ENCODE measurements at regions not wholly inside any gene's neighbourhood (a gene's known extent, or its start where the extent isn't known, plus 50 kb on each side); places are given as distances from the start of the nearest gene placed in this dataset.

- no peak for TF ChIP-seq EGR1 (IDR thresholded peaks at IDR 0.05; ENCODE audit: borderline replicate concordance, low read depth, low read length)
- no peak for TF ChIP-seq BCL11A (IDR thresholded peaks at IDR 0.05; ENCODE audit: low read depth in 2 of 2, low read length in 2 of 2)
- TF ChIP-seq SIN3A (conservative IDR thresholded peaks at IDR 0.05 in 1 of 2, IDR thresholded peaks at IDR 0.05 in 1 of 2; ENCODE audit: low read depth in 1 of 2, low read length in 2 of 2) = no peak
- TF ChIP-seq RFX5 (IDR thresholded peaks at IDR 0.05; ENCODE audit: borderline replicate concordance, low read depth, low read length) = no peak
- TF ChIP-seq RXRA (IDR thresholded peaks at IDR 0.05; ENCODE audit: insufficient read depth, low read depth, low read length) = no peak
- no peak for TF ChIP-seq TBP (IDR thresholded peaks at IDR 0.05; ENCODE audit: low read depth, low read length)
- no peak for TF ChIP-seq GTF2F1 (IDR thresholded peaks at IDR 0.05; ENCODE audit: borderline replicate concordance, low read depth, low read length)
- TF ChIP-seq POLR2AphosphoS5 (IDR thresholded peaks at IDR 0.05; ENCODE audit: low read depth, low read length) = no peak
- TF ChIP-seq POLR2A (IDR thresholded peaks at IDR 0.05; ENCODE audit: control extremely low read depth in 1 of 2, low read depth in 2 of 2, low read length in 2 of 2) = no peak
- TF ChIP-seq TAF1 (IDR thresholded peaks at IDR 0.05; ENCODE audit: low read depth, low read length) = no peak
- no peak for TF ChIP-seq EZH2 (IDR thresholded peaks at IDR 0.05; ENCODE audit: low read depth, low read length, severe bottlenecking)
- no peak for TF ChIP-seq HDAC6 (IDR thresholded peaks at IDR 0.05; ENCODE audit: low read depth, low read length)
- no peak for TF ChIP-seq E2F6 (IDR thresholded peaks at IDR 0.05)
- TF ChIP-seq JUN (IDR thresholded peaks at IDR 0.05; ENCODE audit: low read depth, low read length) = no peak
- H4K5ac ChIP-seq (ENCODE audit: insufficient read length, low read depth, low read length) = no peak overlapping the region
- no peak for FAIRE-seq
- no peak overlapping the region for H3K4me2 ChIP-seq (ENCODE audit: insufficient read depth in 1 of 2, low read depth in 2 of 2, low read length in 2 of 2)
- no peak overlapping the region for H3K56ac ChIP-seq (replicated peaks; ENCODE audit: insufficient read length, low read depth, low read length)
- ChIA-PET CTCF (ENCODE audit: partially characterized antibody) (interaction anchor here (0.6 to 2.3 kb wide), 4 partner anchors 9 to 1001 kb away, joined by 3 to 6 read pairs (median 4); no protein-coding TSS in a partner anchor), POLR2A (ENCODE audit: partially characterized antibody) (no interaction called here)
- H4K20me1 ChIP-seq (replicated peaks in 1 of 2; ENCODE audit: control insufficient read depth in 1 of 2, insufficient read depth in 2 of 2, low read length in 2 of 2) = no peaks in the 10 kb centered on the region
- H3K4me1 ChIP-seq (replicated peaks in 1 of 4; ENCODE audit: control insufficient read depth in 3 of 4, insufficient read depth in 4 of 4, low read length in 3 of 4) = no peaks in the 10 kb centered on the region
- no peak overlapping the region for H2BK20ac ChIP-seq (ENCODE audit: low read length)
- no peaks in the 10 kb centered on the region for H3K23me2 ChIP-seq (ENCODE audit: low read depth, low read length)
- no peak overlapping the region for H2BK120ac ChIP-seq (replicated peaks; ENCODE audit: low read depth, low read length)
- no peak overlapping the region for H4K91ac ChIP-seq (replicated peaks; ENCODE audit: insufficient read length, low read length)
- no peak overlapping the region for H3K4ac ChIP-seq (replicated peaks; ENCODE audit: insufficient read length, low read depth, low read length)
- WGBS, 2 experiments (ENCODE audit: extremely low coverage in 1 of 2, insufficient coverage in 1 of 2, insufficient read length in 1 of 2, insufficient replicate concordance in 2 of 2, low coverage in 1 of 2, low lambda C conversion rate in 2 of 2, missing lambda C conversion rate in 1 of 2) = 84% methylated on average over 2 of the region's 2 CpGs; no CpG with 5 or more reads in 1 of the 2 experiments
- H2AK5ac ChIP-seq (ENCODE audit: low read depth, low read length) = no peak overlapping the region
- H3K9ac ChIP-seq (replicated peaks in 1 of 4; ENCODE audit: extremely low read depth in 1 of 4, low read depth in 3 of 4, low read length in 3 of 4) = no peak overlapping the region
- no peak overlapping the region for H2BK5ac ChIP-seq (ENCODE audit: low read depth, low read length)
- no peak overlapping the region for H3K27ac ChIP-seq (ENCODE audit: low read depth, low read length)
- no peaks in the 10 kb centered on the region for H3K79me1 ChIP-seq (ENCODE audit: low read depth, low read length)
- no peak for DNase-seq (ENCODE audit: low read depth in 1 of 2, low spot score in 2 of 2)
- no peak overlapping the region for H2BK12ac ChIP-seq (ENCODE audit: low read depth, low read length)
- no peaks in the 10 kb centered on the region for H3K9me3 ChIP-seq (ENCODE audit: insufficient read depth in 2 of 2, low read depth in 1 of 2, low read length in 1 of 2)
- no peaks in the 10 kb centered on the region for H3K36me3 ChIP-seq (ENCODE audit: control insufficient read depth in 2 of 4, insufficient read depth in 4 of 4, low read length in 3 of 4)
- no peaks in the 10 kb centered on the region for H3K27me3 ChIP-seq (replicated peaks in 1 of 4; ENCODE audit: control insufficient read depth in 3 of 4, extremely low read depth in 1 of 4, insufficient read depth in 3 of 4, low read length in 3 of 4)
- H3K79me2 ChIP-seq (ENCODE audit: control insufficient read depth in 1 of 2, insufficient read depth in 2 of 2, low read length in 2 of 2) = no peaks in the 10 kb centered on the region
- H2AFZ ChIP-seq (ENCODE audit: low read length) = no peak overlapping the region
- H3K14ac ChIP-seq (ENCODE audit: insufficient read length) = no peak overlapping the region
- no peak overlapping the region for H2BK15ac ChIP-seq (ENCODE audit: low read length)
- no peak overlapping the region for H3K23ac ChIP-seq (ENCODE audit: insufficient read length)
- no peak overlapping the region for H4K8ac ChIP-seq (ENCODE audit: extremely low read depth, insufficient read depth, low read length)
- H3K18ac ChIP-seq (ENCODE audit: extremely low read depth, low read length) = no peak overlapping the region
- no peak overlapping the region for H3K4me3 ChIP-seq (ENCODE audit: extremely low read depth in 1 of 4, insufficient read depth in 2 of 4, low read depth in 3 of 4, low read length in 4 of 4)
Observed at GRCh38 chr4:80140194-80140593, 57.1 kb upstream of the PRDM8 start.
